DMS153 treated with DMSO at 0.1 percent for 48 hours (cell line): ENCODE measurements at regions not wholly inside any gene's neighbourhood (a gene's known extent, or its start where the extent isn't known, plus 50 kb on each side); places are given as distances from the start of the nearest gene placed in this dataset.
"Not testable (repeated sequence)": the region's sequence is repeated elsewhere in the genome, so short reads cannot be mapped to it uniquely, and the experiment has no call there.

Source experiments
- DNase-seq: peaks from one replicate; lab custom pipeline; 2025; ENCODE audit not compliant: unreplicated experiment; lab: John Stamatoyannopoulos, UW

DNA sequence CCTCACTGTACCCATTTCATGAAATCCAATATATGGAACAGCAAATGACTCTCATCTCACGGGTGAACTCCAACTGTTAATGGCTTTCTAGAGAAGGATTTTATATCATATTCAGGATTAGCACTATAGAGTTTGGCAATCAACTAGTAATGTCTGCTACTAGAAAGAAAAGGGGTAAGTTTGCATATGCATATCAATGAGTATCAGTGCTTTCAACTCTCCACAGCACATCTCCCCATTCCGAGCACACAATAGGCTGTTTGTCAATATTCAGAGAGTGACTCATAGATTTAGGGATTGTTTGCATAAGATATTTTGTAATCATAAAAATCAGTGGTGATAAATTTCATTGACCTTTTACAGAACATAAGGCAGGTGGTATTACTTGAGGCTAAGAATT lies 163.2 kb upstream of the LMCD1 start:
- no peak for DNase-seq

DNA sequence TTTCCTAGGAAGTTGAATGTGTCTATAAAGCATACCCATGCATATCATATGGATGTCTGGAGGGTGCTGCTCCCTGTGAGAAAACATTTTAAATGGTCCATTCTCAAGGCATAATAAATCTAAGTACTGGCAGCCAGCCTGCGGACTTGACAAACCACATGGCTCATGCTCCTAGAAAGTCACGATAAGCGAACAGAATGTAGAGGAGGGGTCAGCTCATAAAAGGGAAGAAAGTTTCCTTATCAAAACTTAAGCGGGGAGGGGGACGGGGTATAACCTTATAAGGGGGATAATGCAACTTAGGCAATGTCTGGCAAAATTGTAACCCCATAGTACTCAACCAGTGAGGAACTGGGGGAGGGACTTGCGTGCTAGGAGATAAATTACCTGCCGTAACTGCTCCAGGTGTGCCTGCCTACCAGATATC lies 159.8 kb upstream of the LMCD1 start:
- DNase-seq: no peak

DNA sequence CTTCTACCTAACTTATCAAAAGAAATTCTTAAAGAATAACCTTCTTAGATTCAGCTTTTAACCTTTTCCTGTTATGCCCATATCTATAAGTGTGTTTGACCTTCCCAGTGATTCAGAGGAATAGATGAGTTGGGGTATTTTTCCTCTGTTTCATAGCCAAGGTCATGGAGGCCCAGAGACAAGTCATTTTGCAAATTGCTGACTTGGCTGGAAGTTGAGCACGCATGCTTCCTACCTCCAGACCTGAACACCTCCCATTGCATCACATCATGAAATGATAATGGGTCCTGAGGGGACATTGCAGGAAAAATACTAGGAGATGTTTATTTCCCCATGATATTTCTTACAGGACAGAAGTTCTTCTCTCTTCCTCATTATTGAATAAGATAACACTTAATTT lies 158.6 kb upstream of the LMCD1 start:
- DNase-seq: no peak

DNA sequence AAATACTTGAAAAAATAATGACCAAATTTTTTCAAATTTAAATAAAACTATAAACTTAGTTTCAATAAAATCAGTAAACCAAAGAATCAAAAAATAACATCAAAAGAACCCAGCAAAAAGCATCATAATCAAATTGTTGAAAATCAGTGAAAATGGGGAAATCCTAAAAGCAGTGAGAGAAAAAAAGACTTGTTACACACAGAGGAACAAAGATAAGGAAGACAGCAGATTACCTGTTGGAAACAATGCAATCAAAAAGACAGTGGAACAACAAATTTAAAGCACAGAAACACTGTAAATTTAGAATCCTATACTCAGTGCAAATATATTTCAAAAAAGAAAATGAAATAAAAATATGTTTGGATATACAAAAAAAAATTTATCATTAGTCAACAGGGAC lies 156.2 kb upstream of the LMCD1 start:
- no peak for DNase-seq

DNA sequence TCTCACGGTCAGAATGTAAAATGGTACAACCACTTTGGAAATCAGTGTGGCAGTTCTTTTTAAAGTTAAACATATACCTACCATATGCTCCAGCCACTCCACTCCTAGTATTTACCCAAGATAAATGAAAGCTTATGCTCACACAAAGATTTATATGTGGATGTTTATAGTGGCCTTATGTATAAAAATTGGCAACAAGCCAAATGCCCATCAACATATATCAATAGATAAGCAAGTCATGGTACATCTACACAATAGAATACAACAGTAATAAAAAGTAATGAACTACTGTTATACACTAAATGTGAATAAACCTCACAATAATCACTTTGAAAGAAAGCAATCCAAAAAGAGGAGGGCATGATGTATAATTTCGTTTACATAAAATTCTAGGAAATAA lies 153.5 kb upstream of the LMCD1 start:
- no peak for DNase-seq

DNA sequence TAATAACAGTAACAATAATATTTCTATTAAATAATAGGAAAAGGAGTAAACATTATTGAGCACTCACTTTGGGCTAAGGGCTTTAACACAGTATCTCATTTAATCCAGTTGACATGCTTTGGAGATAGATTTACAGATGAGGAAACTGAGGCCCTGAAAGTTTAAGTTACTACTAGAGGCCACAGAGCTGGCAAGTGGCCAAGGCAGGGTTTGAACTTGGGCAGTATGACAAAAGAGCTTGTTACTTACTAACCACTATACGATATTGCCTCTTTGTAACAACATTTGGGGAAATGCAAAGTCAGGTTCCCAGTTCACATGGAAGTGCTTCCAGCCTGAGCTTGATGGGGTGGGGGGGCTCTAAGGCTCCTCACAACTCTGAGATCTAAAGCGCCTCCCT lies 149.1 kb upstream of the LMCD1 start:
- no peak for DNase-seq

DNA sequence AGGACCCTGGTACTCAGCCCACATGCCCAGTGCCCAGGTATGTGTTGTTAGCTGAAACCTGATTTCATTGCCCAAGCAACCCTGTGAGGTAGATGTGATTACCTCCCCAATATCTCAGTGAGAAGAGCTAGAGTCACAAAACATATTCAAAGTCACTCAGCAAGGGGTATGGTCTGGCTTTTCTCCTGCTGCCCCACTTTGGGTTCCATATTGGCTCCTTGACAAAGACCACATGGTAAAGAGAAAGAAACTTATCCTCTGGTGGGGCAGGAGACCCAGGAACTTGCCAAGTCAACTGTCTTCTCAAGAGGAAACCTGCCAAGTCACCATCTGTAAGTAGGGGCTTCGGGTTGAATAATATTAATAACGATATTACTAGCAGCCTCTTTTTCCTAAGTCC lies 148.3 kb upstream of the LMCD1 start:
- no peak for DNase-seq

DNA sequence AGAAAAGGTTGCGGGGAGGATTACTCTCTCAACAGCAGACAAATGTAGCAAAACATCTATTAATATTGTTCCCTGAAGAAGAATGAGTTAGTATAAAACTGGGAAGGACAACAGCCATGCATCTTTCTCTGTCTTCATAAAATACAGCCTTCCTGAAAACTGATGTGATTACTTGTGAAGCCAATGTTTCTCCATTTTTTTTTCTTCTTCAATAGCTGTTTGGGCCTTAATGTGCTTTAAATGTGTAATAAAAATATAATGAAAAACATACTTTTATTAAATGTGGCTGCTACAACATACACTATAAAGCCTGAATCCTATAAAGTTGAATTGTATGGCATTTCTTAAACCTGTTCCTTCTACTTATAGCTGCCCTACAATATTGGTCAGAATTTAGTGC lies 146.3 kb upstream of the LMCD1 start:
- no peak for DNase-seq

DNA sequence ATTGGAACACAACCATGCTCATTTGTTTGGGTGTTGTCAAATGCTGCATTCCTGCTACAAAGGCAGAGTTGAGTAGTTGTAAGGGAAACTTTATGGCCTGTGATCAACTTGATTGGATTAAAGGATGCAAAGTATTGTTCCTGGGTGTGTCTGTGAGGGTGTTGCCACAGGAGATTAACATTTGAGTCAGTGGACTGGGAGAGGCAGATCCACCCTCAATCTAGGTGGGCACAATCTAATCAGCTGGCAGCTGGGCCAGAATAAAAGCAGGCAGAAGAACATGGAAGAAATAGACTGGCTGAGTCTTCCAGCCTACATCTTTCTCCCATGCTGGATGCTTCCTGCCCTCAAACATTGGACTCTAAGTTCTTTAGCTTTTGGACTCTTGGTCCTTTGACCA lies 145.6 kb upstream of the LMCD1 start:
- DNase-seq: not testable (repeated sequence)

DNA sequence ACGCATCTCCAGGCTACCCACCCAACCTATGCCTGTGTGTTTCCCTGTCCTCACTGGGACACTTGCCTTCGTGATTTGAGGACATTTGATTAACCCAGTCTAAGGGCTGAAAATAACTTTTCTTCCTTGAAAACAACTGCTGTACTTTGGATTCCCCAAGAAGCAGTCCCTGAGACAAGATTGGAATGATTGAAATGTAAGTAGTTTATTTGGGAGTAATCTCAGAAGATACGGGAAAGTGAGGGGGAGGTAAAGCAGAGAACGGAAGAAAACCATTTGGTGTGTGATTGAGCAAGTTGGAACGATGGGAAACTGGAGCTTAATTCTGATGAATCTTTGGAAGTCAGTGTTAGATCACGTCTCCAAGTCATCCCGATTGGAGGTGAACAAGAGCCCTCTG lies 143.8 kb upstream of the LMCD1 start:
- DNase-seq: no peak

DNA sequence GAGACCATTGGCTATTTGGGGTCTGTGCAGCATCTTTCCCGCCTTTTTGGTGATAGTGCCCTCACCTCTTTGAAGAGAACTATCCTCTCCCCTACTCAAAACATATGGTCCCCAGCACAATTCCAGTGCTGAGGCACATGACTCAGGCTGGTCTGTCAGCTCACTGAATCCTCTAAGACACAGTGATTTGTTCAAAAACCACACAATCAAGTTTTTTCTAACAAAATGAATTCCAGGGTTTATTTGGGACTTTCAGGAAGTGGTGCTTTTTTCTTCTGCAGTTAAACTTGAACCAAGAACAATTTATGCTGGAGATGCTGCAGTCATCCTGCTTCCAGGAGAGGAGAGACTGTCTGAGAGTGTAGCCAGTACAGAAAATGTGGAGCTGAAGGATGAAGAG lies 142.5 kb upstream of the LMCD1 start:
- no peak for DNase-seq

DNA sequence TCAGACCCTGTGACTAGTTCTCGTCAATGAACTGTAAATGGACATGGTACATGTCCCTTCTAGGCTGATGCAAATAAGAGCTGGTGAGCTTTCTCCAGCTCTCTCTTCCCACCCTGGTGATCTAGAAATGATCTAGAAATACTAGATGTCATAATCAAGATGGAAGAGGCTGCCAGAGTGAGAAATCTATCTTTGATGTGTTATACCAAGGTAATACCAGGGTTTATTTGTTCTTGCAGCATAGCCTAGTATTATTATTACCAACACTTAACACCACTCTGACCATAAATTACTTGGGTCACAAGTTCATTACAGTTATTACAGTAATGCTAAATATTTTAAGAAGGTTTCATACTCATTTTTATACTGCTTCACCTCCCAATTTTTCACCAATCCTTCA lies 138.4 kb upstream of the LMCD1 start:
- DNase-seq: no peak

DNA sequence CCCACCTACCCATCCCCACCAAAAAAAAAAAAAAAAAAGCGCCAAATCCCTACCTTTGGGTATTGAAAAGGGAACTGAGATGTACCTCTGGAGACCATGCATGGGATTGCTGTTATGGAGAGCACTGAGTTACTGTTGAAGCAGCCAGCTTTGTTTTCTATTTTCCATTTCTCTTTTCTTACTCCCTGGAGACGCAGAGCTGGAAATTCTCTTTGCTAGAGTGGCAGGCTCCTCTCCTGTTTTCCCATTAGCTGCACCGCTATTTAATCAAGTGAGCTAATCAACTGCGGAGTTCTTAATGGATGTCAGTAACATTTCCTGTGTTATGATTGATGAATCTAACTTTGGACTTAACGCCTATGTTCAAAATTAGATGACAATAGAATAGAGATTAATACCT lies 136.1 kb upstream of the LMCD1 start:
- no peak for DNase-seq

DNA sequence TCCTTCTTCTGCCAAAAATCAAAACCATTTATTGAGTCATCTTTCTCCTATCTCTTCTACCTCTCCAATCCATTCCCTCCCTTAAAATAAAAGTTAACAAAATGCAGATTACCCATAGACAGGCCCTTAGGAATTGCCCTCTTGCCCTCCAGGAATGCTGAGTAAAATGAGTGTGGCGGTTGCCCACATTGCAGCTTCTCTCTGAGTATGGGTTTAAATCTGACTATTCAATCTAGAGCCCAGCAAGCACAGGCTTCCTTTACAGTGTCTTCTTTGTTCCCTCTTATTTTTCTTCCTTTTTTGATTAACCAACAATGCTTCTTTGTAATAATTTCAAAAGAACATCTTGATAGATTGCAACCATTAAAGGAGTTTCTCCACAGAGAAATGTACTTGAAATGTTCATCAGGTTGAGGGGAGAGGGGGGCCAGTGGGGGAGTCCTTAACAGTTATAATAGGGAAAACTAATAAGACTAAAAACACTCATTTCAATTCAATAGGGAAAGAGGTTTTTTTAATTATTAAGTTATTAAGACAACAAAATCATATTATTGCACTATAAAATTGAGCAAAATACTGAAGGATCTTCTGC lies 135.3 kb upstream of the LMCD1 start:
- no peak for DNase-seq

DNA sequence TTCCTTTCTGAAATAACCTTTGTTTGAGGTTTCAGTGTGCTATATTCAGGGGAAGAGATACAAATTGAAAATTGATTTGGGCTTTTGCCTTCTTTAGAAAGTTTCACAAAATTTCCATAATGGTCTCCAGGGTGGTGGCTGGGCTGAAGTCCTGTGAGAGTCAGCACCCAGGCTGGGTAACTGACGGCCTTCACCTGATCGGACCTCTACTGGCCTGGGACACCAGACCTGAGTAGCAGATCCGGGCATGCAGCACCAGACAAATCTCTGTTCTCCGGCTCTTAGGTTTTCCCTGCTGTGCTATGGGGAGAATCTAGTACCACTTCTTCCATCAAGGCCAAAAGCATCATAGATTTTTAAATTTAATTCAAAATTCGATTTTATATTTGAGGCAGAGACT lies 133.0 kb upstream of the LMCD1 start:
- DNase-seq: no peak

DNA sequence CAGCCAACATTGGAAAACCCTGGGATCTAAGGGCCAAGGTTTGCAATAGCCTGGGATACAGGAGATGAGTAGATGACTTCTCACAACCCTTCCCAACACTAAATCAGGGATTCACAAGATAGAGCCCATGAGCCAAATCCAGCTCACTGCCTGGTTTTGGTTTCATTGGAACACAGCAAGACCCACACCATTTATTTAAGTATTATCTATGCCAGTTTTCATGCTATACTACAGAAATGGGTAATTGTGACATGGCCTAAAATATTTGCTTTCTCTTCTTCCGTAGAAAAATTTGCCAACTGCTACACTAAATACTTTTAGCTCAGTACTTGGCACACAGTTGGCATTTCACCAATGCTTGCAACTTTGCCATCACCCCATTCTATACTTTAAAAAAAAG lies 132.0 kb upstream of the LMCD1 start:
- DNase-seq: no peak

DNA sequence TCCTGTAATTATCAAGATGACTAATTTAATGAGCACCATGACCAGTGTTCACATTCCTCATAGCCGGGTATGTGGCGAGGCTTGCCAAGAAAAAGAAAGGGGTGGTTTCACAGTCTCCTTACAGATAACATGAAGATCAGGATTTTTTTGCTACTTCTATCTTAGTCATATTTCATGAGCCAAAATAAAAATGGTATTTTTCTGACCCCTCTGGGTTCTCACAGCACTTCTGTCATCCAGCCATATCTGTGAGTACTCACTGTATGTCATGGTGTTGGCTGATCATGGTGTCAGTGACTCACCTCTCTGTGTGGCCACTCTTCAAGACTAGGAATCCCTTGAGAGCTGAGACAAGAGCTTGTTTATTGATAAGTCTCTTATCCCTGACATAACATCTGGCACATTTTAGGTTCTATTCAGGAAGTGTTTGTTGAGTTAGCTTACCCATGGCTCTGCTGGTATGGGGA lies 130.5 kb upstream of the LMCD1 start:
- DNase-seq: no peak

DNA sequence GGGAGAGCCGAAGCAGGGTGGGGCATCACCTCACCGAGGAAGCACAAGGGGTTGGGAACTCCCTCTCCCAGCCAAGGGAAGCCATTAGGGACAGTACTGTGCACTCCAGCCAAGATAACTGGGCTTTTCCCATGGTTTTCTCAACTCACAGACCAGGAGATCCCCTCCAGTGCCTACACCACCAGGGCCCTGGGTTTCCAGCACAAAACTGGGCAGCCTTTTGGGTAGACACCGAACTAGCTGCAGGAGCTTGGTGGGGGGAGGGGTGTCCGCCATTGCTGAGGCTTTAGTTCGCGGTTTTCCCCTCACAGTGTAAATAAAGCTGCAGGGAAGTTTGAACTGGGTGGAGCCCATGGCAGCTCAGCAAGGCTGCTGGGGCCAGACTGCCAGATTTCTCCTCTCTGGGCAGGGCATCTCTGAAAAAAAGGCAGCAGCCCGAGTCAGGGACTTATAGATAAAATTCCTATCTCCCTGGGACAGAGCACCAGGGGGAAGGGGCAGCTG lies 129.6 kb upstream of the LMCD1 start:
- DNase-seq: no peak

DNA sequence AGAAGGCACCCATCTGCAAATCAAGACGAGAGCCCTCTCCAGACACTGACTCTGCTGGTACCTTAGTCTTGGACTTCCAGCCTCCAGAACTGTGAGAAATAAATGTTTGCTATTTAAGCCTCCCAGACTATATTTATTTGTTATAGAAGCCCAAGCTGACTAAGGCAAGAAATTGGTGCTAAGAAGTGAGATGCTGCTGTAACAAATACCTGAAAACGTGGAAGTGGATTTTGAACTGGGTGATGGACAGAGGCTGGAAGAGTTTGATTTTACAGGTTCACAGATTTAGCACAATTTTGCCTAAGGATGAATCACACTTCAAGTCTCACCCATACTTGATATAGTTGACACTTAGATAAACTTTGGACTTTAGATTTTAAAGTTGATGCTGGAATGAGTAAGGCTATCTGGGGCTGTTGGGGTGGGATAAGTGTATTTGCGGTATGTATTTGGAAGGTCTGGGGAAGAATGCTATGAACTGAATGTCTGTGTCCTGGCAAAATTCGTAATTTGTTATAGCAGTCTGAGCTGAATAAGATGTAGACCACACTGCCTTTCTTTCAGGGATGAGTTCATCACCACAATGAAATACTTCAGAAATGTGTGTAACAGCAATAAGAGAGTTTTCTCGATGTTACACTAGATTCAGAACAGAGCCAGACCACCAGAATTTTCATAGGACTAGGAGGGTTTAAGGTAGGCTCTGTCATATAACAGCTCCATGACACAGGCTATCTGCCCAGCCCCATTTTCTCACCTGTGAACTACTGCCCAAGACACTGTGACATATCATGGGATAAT lies 120.5 kb upstream of the LMCD1 start:
- no peak for DNase-seq

DNA sequence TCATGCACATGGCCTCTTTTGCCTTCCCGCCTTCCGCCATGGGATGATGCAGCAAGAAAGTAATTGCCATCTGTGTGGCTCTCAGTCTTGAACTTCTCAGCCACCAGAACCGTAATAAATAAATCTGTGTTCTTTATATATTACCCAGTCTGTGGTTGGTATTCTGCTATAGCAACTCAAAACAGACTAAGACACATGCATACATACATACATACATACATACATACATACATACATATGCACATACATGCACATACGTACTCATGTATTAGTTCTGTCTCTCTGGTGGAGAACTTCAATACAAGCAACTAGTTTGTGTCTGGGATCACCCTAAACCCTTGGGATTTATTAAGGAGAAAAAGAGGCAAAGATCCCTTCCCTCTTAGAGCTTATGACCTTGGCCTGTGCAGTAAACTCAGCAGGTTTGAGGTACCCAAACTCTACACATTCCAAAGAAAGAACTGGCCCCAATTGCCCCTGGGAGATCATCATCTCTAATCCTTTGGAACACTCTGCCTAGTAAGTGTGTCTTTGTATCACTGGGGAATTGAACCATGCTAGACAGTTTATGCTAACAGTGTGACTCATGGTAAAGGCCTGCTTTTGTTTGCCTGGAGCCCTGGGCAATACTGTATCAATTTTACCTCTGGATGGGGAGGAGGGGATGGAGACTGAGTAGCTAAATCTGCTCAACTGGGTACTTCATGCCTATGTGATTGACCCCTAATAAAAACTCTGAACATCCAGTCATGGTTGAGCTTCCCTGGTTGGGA lies 115.6 kb upstream of the LMCD1 start:
- DNase-seq: no peak

DNA sequence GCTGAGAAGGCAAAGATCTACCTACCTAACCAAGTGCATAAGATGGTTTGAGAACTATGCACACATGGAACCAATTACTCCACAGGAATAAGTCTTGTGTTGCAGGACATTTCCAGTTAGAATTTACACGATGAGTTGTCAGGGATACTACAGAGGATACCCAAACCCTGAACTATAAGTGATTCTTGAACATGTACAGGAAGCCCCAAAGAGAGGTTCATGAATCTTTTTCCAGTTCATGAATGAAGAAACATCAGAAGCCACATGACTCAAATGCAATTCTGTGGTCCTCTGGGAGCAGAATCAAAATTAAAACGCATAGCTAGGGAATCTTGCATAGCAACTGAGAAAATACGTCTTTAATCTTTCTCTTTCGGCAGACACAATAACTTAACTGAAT lies 114.1 kb upstream of the LMCD1 start:
- no peak for DNase-seq

DNA sequence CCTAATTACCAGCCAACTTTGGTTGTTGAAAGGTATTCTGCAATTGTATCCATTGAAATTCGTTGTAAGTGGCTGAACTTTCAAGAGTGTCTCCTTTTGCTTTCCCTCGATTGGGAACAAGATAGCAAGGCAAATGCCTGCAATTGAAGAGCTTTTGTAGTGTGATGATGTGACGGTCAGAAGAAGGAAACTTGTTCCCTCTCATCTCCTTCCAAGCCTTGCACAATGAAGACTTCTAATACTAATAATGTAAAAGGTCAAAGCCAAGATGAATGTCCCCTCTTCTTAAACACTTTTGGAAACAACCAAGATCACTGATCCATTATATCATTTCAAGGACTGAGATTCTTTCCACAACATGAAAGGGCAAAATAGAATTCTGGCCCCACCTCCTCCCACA lies 101.9 kb upstream of the LMCD1 start:
- DNase-seq: no peak
